H9 (cell line): ENCODE measurements at regions not wholly inside any gene's neighbourhood (a gene's known extent, or its start where the extent isn't known, plus 50 kb on each side); places are given as distances from the start of the nearest gene placed in this dataset.

Experiments used
- DNase-seq: peaks from one replicate; pipeline ENCODE4 v3.0.0-alpha.2; 2017
- H2AFZ ChIP-seq: one replicate; pipeline ENCODE4 v1.6.1; 2013; ENCODE audit warnings: mild to moderate bottlenecking, low read length, control low read depth, moderate library complexity
- H2AK5ac ChIP-seq: 2 replicates; pipeline ENCODE4 v1.6.1; 2013; ENCODE audit warnings: low read length, control low read depth, mixed read lengths; ENCODE audit not compliant: insufficient read length
- H2BK120ac ChIP-seq: one replicate; pipeline ENCODE4 v1.6.1; 2013; ENCODE audit warnings: low read depth, mild to moderate bottlenecking, low read length, control low read depth, inconsistent platforms; ENCODE audit not compliant: poor library complexity, severe bottlenecking
- H2BK12ac ChIP-seq: 2 replicates; pipeline ENCODE4 v1.6.1; 2013; ENCODE audit warnings: low read length, control low read depth, mixed read lengths, low read depth; ENCODE audit not compliant: insufficient read length
- H2BK15ac ChIP-seq: 2 replicates; pipeline ENCODE4 v1.6.1; 2013; ENCODE audit warnings: low read depth, low read length, control low read depth
- H2BK20ac ChIP-seq: one replicate; pipeline ENCODE4 v1.6.1; 2013; ENCODE audit warnings: low read depth, mild to moderate bottlenecking, low read length, control low read depth, inconsistent platforms; ENCODE audit not compliant: poor library complexity, severe bottlenecking
- H2BK5ac ChIP-seq: 2 replicates; pipeline ENCODE4 v1.6.1; 2013; ENCODE audit warnings: low read length, control low read depth, mixed read lengths; ENCODE audit not compliant: insufficient read length
- H3K14ac ChIP-seq: 2 replicates; pipeline ENCODE4 v1.6.1; 2013; ENCODE audit warnings: low read length, control low read depth; ENCODE audit not compliant: insufficient read depth
- H3K18ac ChIP-seq: 2 replicates; pipeline ENCODE4 v1.6.1; 2013; ENCODE audit warnings: low read depth, mild to moderate bottlenecking, mixed read lengths, low read length, control low read depth; ENCODE audit not compliant: insufficient read length
- H3K23ac ChIP-seq: 2 replicates; pipeline ENCODE4 v1.6.1; 2013; ENCODE audit warnings: low read length, control low read depth, mixed read lengths, low read depth; ENCODE audit not compliant: insufficient read length
- H3K23me2 ChIP-seq: 2 replicates; pipeline ENCODE4 v1.6.1; 2013; ENCODE audit warnings: low read depth, mild to moderate bottlenecking, mixed read lengths, low read length, control low read depth; ENCODE audit not compliant: insufficient read length, poor library complexity, severe bottlenecking
- H3K27ac ChIP-seq: 2 replicates; pipeline ENCODE4 v1.5.1; 2013; ENCODE audit warnings: low read length, control low read depth, mixed read lengths, low read depth; ENCODE audit not compliant: insufficient read length
- H3K27me3 ChIP-seq: 2 replicates; pipeline ENCODE4 v1.6.1; 2013; ENCODE audit warnings: low read length, control low read depth, inconsistent platforms; ENCODE audit not compliant: insufficient read depth
- H3K4ac ChIP-seq: 2 replicates; pipeline ENCODE4 v1.6.1; 2013; ENCODE audit warnings: low read depth, mild to moderate bottlenecking, control low read depth, inconsistent platforms, low read length, moderate library complexity
- H3K4me1 ChIP-seq: 2 replicates; pipeline ENCODE4 v1.6.1; 2013; ENCODE audit warnings: low read length, control low read depth, inconsistent platforms; ENCODE audit not compliant: insufficient read depth
- H3K4me2 ChIP-seq: 2 replicates; pipeline ENCODE4 v1.6.1; 2013; ENCODE audit warnings: low read length, control low read depth, mixed read lengths; ENCODE audit not compliant: insufficient read length, insufficient read depth
- H3K56ac ChIP-seq: 2 replicates; pipeline ENCODE4 v1.6.1; 2013; ENCODE audit warnings: low read depth, mild to moderate bottlenecking, mixed read lengths, low read length, control low read depth; ENCODE audit not compliant: insufficient read length
- H3K79me1 ChIP-seq: 2 replicates; pipeline ENCODE4 v1.6.1; 2013; ENCODE audit warnings: low read depth, mild to moderate bottlenecking, moderate library complexity, low read length, control low read depth, inconsistent platforms; ENCODE audit not compliant: insufficient read depth, poor library complexity, severe bottlenecking
- H3K79me2 ChIP-seq: 2 replicates; pipeline ENCODE4 v1.6.1; 2013; ENCODE audit warnings: low read length, control low read depth, inconsistent platforms; ENCODE audit not compliant: insufficient read depth
- H3K9ac ChIP-seq: 2 replicates; pipeline ENCODE4 v1.6.1; 2013; ENCODE audit warnings: low read length, control low read depth, mixed read lengths; ENCODE audit not compliant: insufficient read length; ENCODE audit errors: extremely low read depth
- H3K9me3 ChIP-seq: one replicate; pipeline ENCODE4 v1.6.1; 2013; ENCODE audit warnings: low read depth, low read length, inconsistent platforms; ENCODE audit not compliant: control insufficient read depth
- H3T11ph ChIP-seq: one replicate; pipeline ENCODE4 v1.6.1; 2013; ENCODE audit warnings: mild to moderate bottlenecking, low read length, control low read depth, inconsistent platforms
- H4K20me1 ChIP-seq: one replicate; pipeline ENCODE4 v1.6.1; 2013; ENCODE audit not compliant: control insufficient read depth, insufficient read length, insufficient read depth
- H4K5ac ChIP-seq: 2 replicates; pipeline ENCODE4 v1.6.1; 2013; ENCODE audit warnings: low read depth, mild to moderate bottlenecking, mixed read lengths, low read length, control low read depth; ENCODE audit not compliant: insufficient read length
- H4K8ac ChIP-seq: replicated peaks from 2 replicates; pipeline ENCODE4 v1.6.1; 2013; ENCODE audit warnings: low read length, control low read depth, mixed read lengths, low read depth; ENCODE audit not compliant: insufficient read length
- H4K91ac ChIP-seq: 2 replicates; pipeline ENCODE4 v1.6.1; 2013; ENCODE audit warnings: low read depth, mild to moderate bottlenecking, moderate library complexity, mixed read lengths, low read length, control low read depth; ENCODE audit not compliant: insufficient read length
- H3K27ac Mint-ChIP-seq, 3 experiments: 2 replicates in 2 of 3; 3 replicates in 1 of 3; pipeline ENCODE4 v1.8.0; 2020 to 2021; ENCODE audit warnings: mixed read lengths in 3 of 3, mild to moderate bottlenecking in 1 of 3, moderate library complexity in 1 of 3
- H3K27me3 Mint-ChIP-seq: 2 replicates; pipeline ENCODE4 v1.8.0; 2021; ENCODE audit warnings: low read depth, mild to moderate bottlenecking, moderate library complexity, mixed read lengths
- H3K36me3 Mint-ChIP-seq, 3 experiments: 2 replicates in 2 of 3; 3 replicates in 1 of 3; pipeline ENCODE4 v1.8.0; 2020 to 2021; ENCODE audit warnings: low read depth in 3 of 3, mixed read lengths in 3 of 3; ENCODE audit not compliant: insufficient read depth in 1 of 3
- H3K4me1 Mint-ChIP-seq, 2 experiments: 2 replicates each; pipeline ENCODE4 v1.8.0; 2020; ENCODE audit warnings: mixed read lengths in 2 of 2
- H3K4me3 Mint-ChIP-seq, 2 experiments: 2 replicates in 1 of 2; 3 replicates in 1 of 2; pipeline ENCODE4 v1.8.0; 2020 to 2021; ENCODE audit warnings: mild to moderate bottlenecking in 2 of 2, mixed read lengths in 2 of 2, moderate library complexity in 1 of 2
- H3K9me3 Mint-ChIP-seq, 2 experiments: 2 replicates in 1 of 2; 3 replicates in 1 of 2; pipeline ENCODE4 v1.8.0; 2020; ENCODE audit warnings: mild to moderate bottlenecking in 2 of 2, mixed read lengths in 2 of 2, moderate library complexity in 1 of 2
- WGBS: extraction: QIAGEN DNeasy Blood & Tissue Kit; methylation state at CpG from one replicate; pipeline ENCODE4 v1.1.7; 2013; ENCODE audit warnings: missing lambda C conversion rate, low lambda C conversion rate, mixed read lengths; ENCODE audit not compliant: insufficient read length; ENCODE audit errors: extremely low coverage; 5-methylcytosine and 5-hydroxymethylcytosine counted together
- TF ChIP-seq, protein P1 (sequence below): fragments of 200-600 bp; sonication (generic); conservative IDR thresholded peaks from 3 replicates; pipeline ENCODE4 v1.8.0; 2021; ENCODE audit warnings: antibody characterized with exemption, mild to moderate bottlenecking

DNA sequence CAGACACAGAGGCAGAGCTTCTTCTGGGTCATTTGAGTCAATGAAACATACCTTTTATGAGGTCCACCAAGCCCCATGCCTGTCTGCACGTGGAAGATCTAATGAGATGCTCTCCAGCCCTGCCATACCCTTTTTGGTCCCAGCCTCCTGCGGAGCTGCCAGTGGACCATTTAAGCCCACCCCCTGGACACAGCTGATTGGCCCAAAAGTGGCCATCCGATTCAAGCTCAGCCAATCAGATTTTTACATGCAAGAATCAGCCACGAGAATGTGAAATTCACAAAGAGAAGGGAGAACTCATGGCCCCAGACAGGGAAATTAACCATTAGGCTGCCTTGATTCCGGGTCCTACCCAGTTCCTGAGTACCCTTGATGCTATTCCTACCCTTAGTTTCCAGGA is 231.0 kb upstream of the EEF2KMT start:
- no peak overlapping the region for H3K9ac ChIP-seq
- H3K9me3 ChIP-seq = no peaks in the 10 kb centered on the region
- no peak overlapping the region for H2BK12ac ChIP-seq
- no peaks in the 10 kb centered on the region for H3K79me2 ChIP-seq
- H2AK5ac ChIP-seq = no peak overlapping the region
- H2BK20ac ChIP-seq = no peak overlapping the region
- Mint-ChIP-seq H3K4me3 (no peak overlapping the region), H3K27ac (no peak overlapping the region; a peak in 2 of 7 replicates), H3K4me1 (peaks cover 21 to 24% of the 10 kb centered on the region in 2 experiments), H3K27me3 (peaks cover 1% of the 10 kb centered on the region; the same call in 1 of the 2 replicates), H3K9me3 (peaks cover 10 to 21% of the 10 kb centered on the region in 2 experiments), H3K36me3 (peaks cover 8 to 19% (median 9%) of the 10 kb centered on the region in 3 experiments)
- TF ChIP-seq, protein P1, sequence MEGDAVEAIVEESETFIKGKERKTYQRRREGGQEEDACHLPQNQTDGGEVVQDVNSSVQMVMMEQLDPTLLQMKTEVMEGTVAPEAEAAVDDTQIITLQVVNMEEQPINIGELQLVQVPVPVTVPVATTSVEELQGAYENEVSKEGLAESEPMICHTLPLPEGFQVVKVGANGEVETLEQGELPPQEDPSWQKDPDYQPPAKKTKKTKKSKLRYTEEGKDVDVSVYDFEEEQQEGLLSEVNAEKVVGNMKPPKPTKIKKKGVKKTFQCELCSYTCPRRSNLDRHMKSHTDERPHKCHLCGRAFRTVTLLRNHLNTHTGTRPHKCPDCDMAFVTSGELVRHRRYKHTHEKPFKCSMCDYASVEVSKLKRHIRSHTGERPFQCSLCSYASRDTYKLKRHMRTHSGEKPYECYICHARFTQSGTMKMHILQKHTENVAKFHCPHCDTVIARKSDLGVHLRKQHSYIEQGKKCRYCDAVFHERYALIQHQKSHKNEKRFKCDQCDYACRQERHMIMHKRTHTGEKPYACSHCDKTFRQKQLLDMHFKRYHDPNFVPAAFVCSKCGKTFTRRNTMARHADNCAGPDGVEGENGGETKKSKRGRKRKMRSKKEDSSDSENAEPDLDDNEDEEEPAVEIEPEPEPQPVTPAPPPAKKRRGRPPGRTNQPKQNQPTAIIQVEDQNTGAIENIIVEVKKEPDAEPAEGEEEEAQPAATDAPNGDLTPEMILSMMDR = no peak
- H2BK5ac ChIP-seq = no peak overlapping the region
- H3K27ac ChIP-seq = no peak overlapping the region
- no peak for DNase-seq
- H4K91ac ChIP-seq = no peak overlapping the region
- no peak overlapping the region for H3K18ac ChIP-seq
- H3K56ac ChIP-seq = no peak overlapping the region
- no peaks in the 10 kb centered on the region for H4K20me1 ChIP-seq
- no peak overlapping the region for H3K4ac ChIP-seq
- H3T11ph ChIP-seq = no peak overlapping the region
- H3K4me1 ChIP-seq = peaks cover 4% of the 10 kb centered on the region; the same call in 1 of the 2 replicates
- H3K23ac ChIP-seq = no peak overlapping the region
- H3K14ac ChIP-seq = no peak overlapping the region
- no peak overlapping the region for H2BK15ac ChIP-seq
- no peak overlapping the region for H4K5ac ChIP-seq
- no peaks in the 10 kb centered on the region for H3K23me2 ChIP-seq
- H2AFZ ChIP-seq = no peak overlapping the region
- WGBS = no CpG with 5 or more reads among the region's 5 CpGs
- no peaks in the 10 kb centered on the region for H3K27me3 ChIP-seq
- H2BK120ac ChIP-seq = no peak overlapping the region
- H4K8ac ChIP-seq = no peak overlapping the region
- H3K79me1 ChIP-seq = no peaks in the 10 kb centered on the region
- H3K4me2 ChIP-seq = no peak overlapping the region
